SH-SY5Y (cell line): ENCODE measurements at regions not wholly inside any gene's neighbourhood (a gene's known extent, or its start where the extent isn't known, plus 50 kb on each side); places are given as distances from the start of the nearest gene placed in this dataset.

ENCODE experiments used
- GATA2 ChIP-seq: IDR thresholded peaks from 2 replicates; pipeline ENCODE4 v1.6.1; 2011; ENCODE audit warnings: mild to moderate bottlenecking, low read depth, low read length
- GATA3 ChIP-seq: IDR thresholded peaks from 2 replicates; pipeline ENCODE4 v1.6.1; 2011; ENCODE audit warnings: low read depth, mild to moderate bottlenecking, low read length, moderate library complexity

DNA sequence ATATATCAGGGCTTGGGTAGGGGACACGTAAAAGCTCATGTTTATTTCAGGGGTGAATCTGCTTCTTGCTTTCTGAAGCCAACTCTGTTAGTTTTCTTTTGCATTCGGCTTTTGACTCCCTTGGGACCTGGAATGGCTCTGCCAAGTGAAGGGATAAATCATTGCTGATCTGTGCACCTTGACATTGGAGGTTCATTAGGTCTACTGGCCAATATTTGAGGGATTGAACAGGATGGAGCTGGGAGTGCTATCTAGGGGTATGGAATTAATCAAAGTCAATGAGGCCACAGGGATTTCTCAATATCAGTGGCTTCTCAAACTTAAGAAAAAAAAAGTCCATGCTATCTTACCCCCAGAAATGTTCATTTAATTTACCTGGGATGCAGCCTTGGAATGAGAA is 203.5 kb upstream of the RMST start:
- TF ChIP-seq GATA2: no peak
- no peak for TF ChIP-seq GATA3
